Panc1 (cell line): ENCODE measurements at regions not wholly inside any gene's neighbourhood (a gene's known extent, or its start where the extent isn't known, plus 50 kb on each side); places are given as distances from the start of the nearest gene placed in this dataset.

Experiments
- ATAC-seq: fragments of 200-7000 bp; cut with Tn5 transposase; 2 replicates; pipeline ENCODE4 v1.9.1; 2020; ENCODE audit warnings: mild to moderate bottlenecking, moderate library complexity
- BruUV-seq: library from RNA; stranded (reverse); fragments of 400-500 nt; replicated peaks from 2 replicates; lab custom pipeline; 2021; lab: Mats Ljungman, UMichigan
- CTCF ChIA-PET: fragments of 300-600 bp; sonication (Branson Sonifier 250); formaldehyde crosslinking; loops from one replicate; lab custom pipeline; 2022; ENCODE audit warnings: antibody characterized with exemption; lab: Charles Lee
- POLR2A ChIA-PET: fragments of 300-600 bp; sonication (Branson Sonifier 250); formaldehyde crosslinking; loops from one replicate; lab custom pipeline; 2022; ENCODE audit warnings: antibody characterized with exemption; lab: Charles Lee
- DNase-seq: peaks from one replicate; pipeline ENCODE4 v3.0.0-alpha.2; 2010; ENCODE audit warnings: low read depth, low spot score
- H3K27ac ChIP-seq: 2 replicates; pipeline ENCODE4 v1.5.1; 2011; ENCODE audit warnings: mild to moderate bottlenecking, low read length, inconsistent platforms
- H3K27me3 ChIP-seq: fragments of 200-500 bp; sonication (Bioruptor generic); 2 replicates; pipeline ENCODE4 v1.6.0; 2014; ENCODE audit warnings: low read length, inconsistent platforms; ENCODE audit not compliant: control insufficient read depth, insufficient read depth
- H3K36me3 ChIP-seq: fragments of 200-500 bp; sonication (Bioruptor generic); 2 replicates; pipeline ENCODE4 v1.5.1; 2014; ENCODE audit warnings: inconsistent platforms, mild to moderate bottlenecking, low read length, moderate library complexity; ENCODE audit not compliant: control insufficient read depth, insufficient read depth
- H3K4me1 ChIP-seq: 2 replicates; pipeline ENCODE4 v1.5.1; 2011; ENCODE audit warnings: inconsistent platforms, mild to moderate bottlenecking, low read length, moderate library complexity; ENCODE audit not compliant: control insufficient read depth, insufficient read depth
- H3K4me3 ChIP-seq, 2 experiments: 2 replicates each; pipeline ENCODE4 v1.5.1; 2011 to 2012; ENCODE audit warnings: low read depth in 2 of 2, low read length in 2 of 2, mild to moderate bottlenecking in 2 of 2, inconsistent platforms in 1 of 2, moderate library complexity in 1 of 2
- H3K9me3 ChIP-seq: fragments of 200-500 bp; sonication (Bioruptor generic); 2 replicates; pipeline ENCODE4 v1.5.1; 2014; ENCODE audit warnings: low read depth, mild to moderate bottlenecking, inconsistent platforms, low read length, moderate library complexity; ENCODE audit not compliant: control insufficient read depth, insufficient read depth
- POLR2AphosphoS5 ChIP-seq: IDR thresholded peaks from 2 replicates; pipeline ENCODE4 v1.6.1; 2012; ENCODE audit warnings: mild to moderate bottlenecking, low read depth, low read length, moderate library complexity
- SIN3A ChIP-seq: IDR thresholded peaks from 2 replicates; pipeline ENCODE4 v1.6.1; 2012; ENCODE audit warnings: low read depth, mild to moderate bottlenecking, low read length, moderate library complexity, borderline replicate concordance; ENCODE audit not compliant: insufficient read depth
- TCF7L2 ChIP-seq: IDR thresholded peaks from 2 replicates; pipeline ENCODE4 v1.6.1; 2011; ENCODE audit warnings: mild to moderate bottlenecking, low read depth, low read length, inconsistent platforms
- in situ Hi-C: cut with HindIII; loops from 2 replicates; pipeline ENCODE4 v1.10.0; 2016; ENCODE audit warnings: low sequenced_read_pairs, low pct_unique_long_range_greater_than_20kb
- intact Hi-C: fragments of 100-400 bp; cut with micrococcal nuclease; formaldehyde crosslinking; loops from one replicate; pipeline ENCODE4 v1.10.0; 2022; ENCODE audit not compliant: unreplicated experiment
- TF ChIP-seq, protein P1 (sequence below): fragments of 450-650 bp; IDR thresholded peaks from 2 replicates; pipeline ENCODE4 v1.5.1; 2017; ENCODE audit warnings: mild to moderate bottlenecking
- TF ChIP-seq, protein P2 (sequence below), 2 experiments: IDR thresholded peaks; 2 replicates each; pipeline ENCODE4 v1.6.1; 2011 to 2012; ENCODE audit warnings: low read depth in 2 of 2, control low read depth in 1 of 2, low read length in 1 of 2, mild to moderate bottlenecking in 1 of 2, moderate library complexity in 1 of 2; ENCODE audit not compliant: insufficient read depth in 1 of 2

DNA sequence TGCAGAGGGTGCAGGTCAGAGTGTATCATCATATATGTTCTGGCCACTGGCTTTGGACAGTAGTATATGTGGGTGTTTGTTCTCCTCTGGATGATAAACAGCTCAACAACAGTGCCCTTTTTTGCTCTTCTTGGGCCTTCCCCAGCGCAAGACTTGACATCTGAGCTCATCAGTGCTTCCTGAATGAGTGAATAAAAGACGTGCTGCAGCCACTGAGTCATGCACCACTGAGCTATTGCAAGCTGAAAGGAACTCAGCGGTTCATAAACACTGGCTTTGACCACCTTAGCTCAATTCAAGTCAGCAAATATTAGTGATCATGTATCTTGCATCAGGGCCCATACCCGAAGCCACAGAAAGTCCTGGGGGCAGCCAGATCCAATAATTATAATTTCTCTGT is 105.3 kb upstream of the KCNG1 start:
- ChIA-PET POLR2A (no interaction called here), CTCF (interaction anchor here (0.5 kb wide), 1 partner anchor 85 kb away, joined by 3 read pairs; no protein-coding TSS in a partner anchor)
- Histone ChIP-seq H3K9me3 (no peaks in the 10 kb centered on the region), H3K27ac (no peak overlapping the region), H3K27me3 (no peaks in the 10 kb centered on the region), H3K4me3 (no peak overlapping the region), H3K36me3 (no peaks in the 10 kb centered on the region), H3K4me1 (no peaks in the 10 kb centered on the region; the same call in 1 of the 2 replicates)
- no TSS peak for BruUV-seq
- in situ Hi-C loops (no loop called here), intact Hi-C loops (no loop called here)
- ATAC-seq (no peak), DNase-seq (no peak)
- no peak for TF ChIP-seq POLR2AphosphoS5
- TF ChIP-seq, protein P1, sequence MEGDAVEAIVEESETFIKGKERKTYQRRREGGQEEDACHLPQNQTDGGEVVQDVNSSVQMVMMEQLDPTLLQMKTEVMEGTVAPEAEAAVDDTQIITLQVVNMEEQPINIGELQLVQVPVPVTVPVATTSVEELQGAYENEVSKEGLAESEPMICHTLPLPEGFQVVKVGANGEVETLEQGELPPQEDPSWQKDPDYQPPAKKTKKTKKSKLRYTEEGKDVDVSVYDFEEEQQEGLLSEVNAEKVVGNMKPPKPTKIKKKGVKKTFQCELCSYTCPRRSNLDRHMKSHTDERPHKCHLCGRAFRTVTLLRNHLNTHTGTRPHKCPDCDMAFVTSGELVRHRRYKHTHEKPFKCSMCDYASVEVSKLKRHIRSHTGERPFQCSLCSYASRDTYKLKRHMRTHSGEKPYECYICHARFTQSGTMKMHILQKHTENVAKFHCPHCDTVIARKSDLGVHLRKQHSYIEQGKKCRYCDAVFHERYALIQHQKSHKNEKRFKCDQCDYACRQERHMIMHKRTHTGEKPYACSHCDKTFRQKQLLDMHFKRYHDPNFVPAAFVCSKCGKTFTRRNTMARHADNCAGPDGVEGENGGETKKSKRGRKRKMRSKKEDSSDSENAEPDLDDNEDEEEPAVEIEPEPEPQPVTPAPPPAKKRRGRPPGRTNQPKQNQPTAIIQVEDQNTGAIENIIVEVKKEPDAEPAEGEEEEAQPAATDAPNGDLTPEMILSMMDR = no peak
- no peak for TF ChIP-seq TCF7L2
- TF ChIP-seq, protein P2, sequence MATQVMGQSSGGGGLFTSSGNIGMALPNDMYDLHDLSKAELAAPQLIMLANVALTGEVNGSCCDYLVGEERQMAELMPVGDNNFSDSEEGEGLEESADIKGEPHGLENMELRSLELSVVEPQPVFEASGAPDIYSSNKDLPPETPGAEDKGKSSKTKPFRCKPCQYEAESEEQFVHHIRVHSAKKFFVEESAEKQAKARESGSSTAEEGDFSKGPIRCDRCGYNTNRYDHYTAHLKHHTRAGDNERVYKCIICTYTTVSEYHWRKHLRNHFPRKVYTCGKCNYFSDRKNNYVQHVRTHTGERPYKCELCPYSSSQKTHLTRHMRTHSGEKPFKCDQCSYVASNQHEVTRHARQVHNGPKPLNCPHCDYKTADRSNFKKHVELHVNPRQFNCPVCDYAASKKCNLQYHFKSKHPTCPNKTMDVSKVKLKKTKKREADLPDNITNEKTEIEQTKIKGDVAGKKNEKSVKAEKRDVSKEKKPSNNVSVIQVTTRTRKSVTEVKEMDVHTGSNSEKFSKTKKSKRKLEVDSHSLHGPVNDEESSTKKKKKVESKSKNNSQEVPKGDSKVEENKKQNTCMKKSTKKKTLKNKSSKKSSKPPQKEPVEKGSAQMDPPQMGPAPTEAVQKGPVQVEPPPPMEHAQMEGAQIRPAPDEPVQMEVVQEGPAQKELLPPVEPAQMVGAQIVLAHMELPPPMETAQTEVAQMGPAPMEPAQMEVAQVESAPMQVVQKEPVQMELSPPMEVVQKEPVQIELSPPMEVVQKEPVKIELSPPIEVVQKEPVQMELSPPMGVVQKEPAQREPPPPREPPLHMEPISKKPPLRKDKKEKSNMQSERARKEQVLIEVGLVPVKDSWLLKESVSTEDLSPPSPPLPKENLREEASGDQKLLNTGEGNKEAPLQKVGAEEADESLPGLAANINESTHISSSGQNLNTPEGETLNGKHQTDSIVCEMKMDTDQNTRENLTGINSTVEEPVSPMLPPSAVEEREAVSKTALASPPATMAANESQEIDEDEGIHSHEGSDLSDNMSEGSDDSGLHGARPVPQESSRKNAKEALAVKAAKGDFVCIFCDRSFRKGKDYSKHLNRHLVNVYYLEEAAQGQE (IDR thresholded peaks at IDR 0.05; ENCODE audit: insufficient read depth in 1 of 2, low read depth in 2 of 2, low read length in 1 of 2) = no peak
- no peak for TF ChIP-seq SIN3A

DNA sequence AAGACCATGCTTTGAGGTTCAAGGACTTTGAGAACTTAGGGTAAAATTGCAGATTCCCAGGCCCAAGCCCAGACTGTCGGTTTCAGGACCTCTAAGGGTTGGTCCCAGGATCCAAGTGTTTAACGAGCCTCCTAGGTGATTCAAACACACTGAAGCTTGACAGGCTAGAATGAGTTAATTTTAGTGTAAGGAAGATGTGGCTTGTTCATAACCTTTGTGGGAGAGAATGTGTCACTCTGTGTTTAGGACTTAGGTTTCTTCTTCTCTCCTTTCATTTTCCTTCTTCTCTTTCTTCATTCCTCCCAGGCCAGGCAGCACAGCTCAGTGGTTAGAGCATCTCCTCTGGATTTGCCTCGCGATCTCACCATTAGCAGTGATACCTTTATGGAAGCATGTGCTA is 104.8 kb upstream of the KCNG1 start:
- Histone ChIP-seq H3K36me3 (no peaks in the 10 kb centered on the region), H3K4me3 (no peak overlapping the region), H3K27me3 (no peaks in the 10 kb centered on the region), H3K9me3 (no peaks in the 10 kb centered on the region), H3K4me1 (no peaks in the 10 kb centered on the region; the same call in 1 of the 2 replicates), H3K27ac (no peak overlapping the region)
- DNase-seq (no peak), ATAC-seq (no peak)
- TF ChIP-seq POLR2AphosphoS5 (no peak), TCF7L2 (no peak), SIN3A (no peak)
- TF ChIP-seq, protein P1 = no peak
- TF ChIP-seq, protein P2 (IDR thresholded peaks at IDR 0.05; ENCODE audit: insufficient read depth in 1 of 2, low read depth in 2 of 2, low read length in 1 of 2) = no peak
- CTCF ChIA-PET = interaction anchor here (0.5 kb wide), 1 partner anchor 84 kb away, joined by 3 read pairs; no protein-coding TSS in a partner anchor
- intact Hi-C loops = no loop called here
- BruUV-seq = no TSS peak
- in situ Hi-C loops = no loop called here
- POLR2A ChIA-PET = no interaction called here
